Glutamatergic neuron (in vitro differentiated cells): ENCODE measurements at regions not wholly inside any gene's neighbourhood (a gene's known extent, or its start where the extent isn't known, plus 50 kb on each side); places are given as distances from the start of the nearest gene placed in this dataset.

Source experiments
- DNase-seq: peaks from one replicate; pipeline ENCODE4 v3.0.0; 2022
- H3K27ac Mint-ChIP-seq: one replicate; pipeline ENCODE4 v1.8.0; 2020; ENCODE audit warnings: mild to moderate bottlenecking, mixed read lengths, inconsistent platforms; ENCODE audit not compliant: unreplicated experiment
- H3K27me3 Mint-ChIP-seq: one replicate; pipeline ENCODE4 v1.8.0; 2020; ENCODE audit warnings: mild to moderate bottlenecking, moderate library complexity, mixed read lengths, inconsistent platforms; ENCODE audit not compliant: unreplicated experiment
- H3K36me3 Mint-ChIP-seq: one replicate; pipeline ENCODE4 v1.8.0; 2020; ENCODE audit warnings: mild to moderate bottlenecking, mixed read lengths, inconsistent platforms; ENCODE audit not compliant: unreplicated experiment
- H3K4me1 Mint-ChIP-seq: one replicate; pipeline ENCODE4 v1.8.0; 2020; ENCODE audit warnings: mild to moderate bottlenecking, low read depth, mixed read lengths, inconsistent platforms; ENCODE audit not compliant: unreplicated experiment
- H3K4me3 Mint-ChIP-seq: one replicate; pipeline ENCODE4 v1.8.0; 2020; ENCODE audit warnings: mild to moderate bottlenecking, mixed read lengths, inconsistent platforms; ENCODE audit not compliant: unreplicated experiment
- H3K9me3 Mint-ChIP-seq: one replicate; pipeline ENCODE4 v1.8.0; 2020; ENCODE audit warnings: mild to moderate bottlenecking, moderate library complexity, mixed read lengths, inconsistent platforms; ENCODE audit not compliant: unreplicated experiment
- CTCF ChIP-seq: fragments of 200-600 bp; sonication (generic); IDR thresholded peaks from one replicate; pipeline ENCODE4 v1.5.0; 2021; ENCODE audit not compliant: partially characterized antibody, unreplicated experiment

GRCh38 chr7:155899596-155899995, 87.3 kb upstream of the SHH start:
- Mint-ChIP-seq H3K27me3 (peaks cover 2% of the 10 kb centered on the region), H3K4me1 (no peaks in the 10 kb centered on the region), H3K9me3 (peaks cover 11% of the 10 kb centered on the region), H3K4me3 (no peak overlapping the region), H3K27ac (no peak overlapping the region), H3K36me3 (no peaks in the 10 kb centered on the region)
- no peak for DNase-seq
- no peak for TF ChIP-seq CTCF

- peaks cover 5% of the 10 kb centered on the region for H3K9me3 Mint-ChIP-seq
- no peak for TF ChIP-seq CTCF
- H3K27ac Mint-ChIP-seq = no peak overlapping the region
- no peaks in the 10 kb centered on the region for H3K36me3 Mint-ChIP-seq
- H3K4me1 Mint-ChIP-seq = no peaks in the 10 kb centered on the region
- H3K27me3 Mint-ChIP-seq = no peaks in the 10 kb centered on the region
- no peak for DNase-seq
- H3K4me3 Mint-ChIP-seq = no peak overlapping the region
Observed at GRCh38 chr7:155897758-155898386, 85.6 kb upstream of the SHH start.

- no peak overlapping the region for H3K27ac Mint-ChIP-seq
- H3K4me3 Mint-ChIP-seq = no peak overlapping the region
- H3K36me3 Mint-ChIP-seq = no peaks in the 10 kb centered on the region
- DNase-seq = no peak
- H3K27me3 Mint-ChIP-seq = no peaks in the 10 kb centered on the region
- TF ChIP-seq CTCF = no peak
- H3K4me1 Mint-ChIP-seq = no peaks in the 10 kb centered on the region
- peaks cover 5% of the 10 kb centered on the region for H3K9me3 Mint-ChIP-seq
Observed at GRCh38 chr7:155896531-155897263, 84.4 kb upstream of the SHH start.

GRCh38 chr7:155893664-155894063, 81.4 kb upstream of the SHH start:
- no peak for TF ChIP-seq CTCF
- Mint-ChIP-seq H3K27me3 (no peaks in the 10 kb centered on the region), H3K4me1 (no peaks in the 10 kb centered on the region), H3K4me3 (no peak overlapping the region), H3K36me3 (no peaks in the 10 kb centered on the region), H3K27ac (no peak overlapping the region), H3K9me3 (peaks cover 3% of the 10 kb centered on the region)
- DNase-seq = no peak

GRCh38 chr7:155893176-155893575, 80.9 kb upstream of the SHH start:
- H3K9me3 Mint-ChIP-seq = peaks cover 3% of the 10 kb centered on the region
- no peak for TF ChIP-seq CTCF
- no peak for DNase-seq
- no peak overlapping the region for H3K4me3 Mint-ChIP-seq
- H3K4me1 Mint-ChIP-seq = no peaks in the 10 kb centered on the region
- H3K36me3 Mint-ChIP-seq = no peaks in the 10 kb centered on the region
- no peaks in the 10 kb centered on the region for H3K27me3 Mint-ChIP-seq
- no peak overlapping the region for H3K27ac Mint-ChIP-seq
